Liver (tissue), 7 donors: ENCODE measurements at regions not wholly inside any gene's neighbourhood (a gene's known extent, or its start where the extent isn't known, plus 50 kb on each side); places are given as distances from the start of the nearest gene placed in this dataset.

Experiments
- DNase-seq: peaks from one replicate; pipeline ENCODE4 v3.0.0-alpha.2; 2017; ENCODE audit warnings: low spot score
- H3K27ac ChIP-seq, 2 donors: one replicate each; pipeline ENCODE4 v1.7.0; 2013; ENCODE audit warnings: inconsistent platforms in 2 of 2, low read length in 2 of 2, control low read depth in 1 of 2, low read depth in 1 of 2, mild to moderate bottlenecking in 1 of 2
- H3K27me3 ChIP-seq, 4 donors: one replicate each; pipeline versions ENCODE4 v1.6.1 to v1.7.0; 2013; ENCODE audit warnings: low read length in 3 of 4, inconsistent platforms in 1 of 4, mild to moderate bottlenecking in 1 of 4, moderate library complexity in 1 of 4; ENCODE audit not compliant: control insufficient read depth in 4 of 4, insufficient read depth in 4 of 4
- H3K36me3 ChIP-seq, 4 donors: one replicate each; pipeline versions ENCODE4 v1.6.1 to v1.7.0; 2013; ENCODE audit warnings: low read length in 3 of 4, mild to moderate bottlenecking in 3 of 4, low read depth in 1 of 4, moderate library complexity in 1 of 4; ENCODE audit not compliant: control insufficient read depth in 4 of 4, insufficient read depth in 3 of 4
- H3K4me1 ChIP-seq, 4 donors: one replicate each; pipeline versions ENCODE4 v1.6.1 to v1.7.0; 2013; ENCODE audit warnings: low read length in 3 of 4, mild to moderate bottlenecking in 3 of 4, moderate library complexity in 1 of 4; ENCODE audit not compliant: control insufficient read depth in 4 of 4, insufficient read depth in 4 of 4
- H3K4me3 ChIP-seq, 3 donors: one replicate each; pipeline versions ENCODE4 v1.6.1 to v1.7.0; 2013; ENCODE audit warnings: low read length in 3 of 3, control low read depth in 1 of 3, low read depth in 1 of 3, mild to moderate bottlenecking in 1 of 3
- H3K9ac ChIP-seq, 2 donors: one replicate each; pipeline ENCODE4 v1.7.0; 2013; ENCODE audit warnings: low read length in 2 of 2, mild to moderate bottlenecking in 2 of 2, moderate library complexity in 2 of 2, control low read depth in 1 of 2, low read depth in 1 of 2
- H3K9me3 ChIP-seq, 4 donors: one replicate each; pipeline versions ENCODE4 v1.6.1 to v1.7.0; 2013; ENCODE audit warnings: low read length in 3 of 4; ENCODE audit not compliant: control insufficient read depth in 4 of 4
- CTCF ChIP-seq: fragments of 150-350 bp; IDR thresholded peaks from 2 replicates; pipeline ENCODE4 v1.5.1; 2017; ENCODE audit warnings: improper control_type of control experiment, low read depth, low read length; ENCODE audit not compliant: missing input control
- FOXA1 ChIP-seq: IDR thresholded peaks from 2 replicates; pipeline ENCODE4 v1.6.1; 2016; ENCODE audit warnings: antibody characterized with exemption
- GABPA ChIP-seq, 2 donors: IDR thresholded peaks in 1 of 2; conservative IDR thresholded peaks in 1 of 2; 2 replicates each; pipeline ENCODE4 v1.6.1; 2016; ENCODE audit warnings: antibody characterized with exemption in 2 of 2, mild to moderate bottlenecking in 1 of 2, moderate library complexity in 1 of 2
- HNF4G ChIP-seq: IDR thresholded peaks from 2 replicates; pipeline ENCODE4 v1.6.1; 2016; ENCODE audit warnings: antibody characterized with exemption
- MAX ChIP-seq: IDR thresholded peaks from 2 replicates; pipeline ENCODE4 v1.6.1; 2016; ENCODE audit warnings: antibody characterized with exemption
- NR2F2 ChIP-seq: IDR thresholded peaks from 2 replicates; pipeline ENCODE4 v1.6.1; 2016; ENCODE audit warnings: antibody characterized with exemption
- RAD21 ChIP-seq, 2 donors: IDR thresholded peaks; 2 replicates each; pipeline ENCODE4 v1.6.1; 2016; ENCODE audit warnings: antibody characterized with exemption in 2 of 2, mild to moderate bottlenecking in 2 of 2
- REST ChIP-seq: IDR thresholded peaks from 2 replicates; pipeline ENCODE4 v1.6.1; 2016; ENCODE audit warnings: antibody characterized with exemption, mild to moderate bottlenecking
- RXRA ChIP-seq, 2 donors: IDR thresholded peaks; 2 replicates each; pipeline ENCODE4 v1.6.1; 2017 to 2018; ENCODE audit warnings: antibody characterized with exemption in 2 of 2, mild to moderate bottlenecking in 1 of 2
- SP1 ChIP-seq: IDR thresholded peaks from 2 replicates; pipeline ENCODE4 v1.6.1; 2018; ENCODE audit warnings: antibody characterized with exemption, mild to moderate bottlenecking
- TAF1 ChIP-seq: conservative IDR thresholded peaks from 2 replicates; pipeline ENCODE4 v1.6.1; 2016; ENCODE audit warnings: antibody characterized with exemption, mild to moderate bottlenecking
- ZBTB33 ChIP-seq: IDR thresholded peaks from 2 replicates; pipeline ENCODE4 v1.6.1; 2016; ENCODE audit warnings: antibody characterized with exemption
- donor health status: healthy.
- donor health status: healthy.
- donor health status: healthy.
- donor health status: healthy.

- no peak for TF ChIP-seq REST
Measured at GRCh38 chr11:90890347-90890746, 667.5 kb upstream of the CHORDC1 start (continued).

- Histone ChIP-seq H3K4me1 (no peaks in the 10 kb centered on the region), H3K9ac (no peak overlapping the region), H3K36me3 (no peaks in the 10 kb centered on the region), H3K27me3 (no peaks in the 10 kb centered on the region), H3K27ac (no peak overlapping the region), H3K9me3 (no peaks in the 10 kb centered on the region), H3K4me3 (no peak overlapping the region)
- DNase-seq = no peak
- TF ChIP-seq GABPA (IDR thresholded peaks at IDR 0.05 in 1 of 2, conservative IDR thresholded peaks at IDR 0.05 in 1 of 2) (no peak), NR2F2 (no peak), SP1 (no peak), RXRA (IDR thresholded peaks at IDR 0.05) (no peak), FOXA1 (no peak), TAF1 (no peak), MAX (no peak), RAD21 (IDR thresholded peaks at IDR 0.05) (no peak), CTCF (no peak), ZBTB33 (no peak), HNF4G (no peak), REST (no peak)
Measured at GRCh38 chr11:90884181-90884580, 661.3 kb upstream of the CHORDC1 start.
